Astrocyte of the cerebellum (primary cell): ENCODE measurements at regions not wholly inside any gene's neighbourhood (a gene's known extent, or its start where the extent isn't known, plus 50 kb on each side); places are given as distances from the start of the nearest gene placed in this dataset.

Source experiments
- DNase-seq: peaks from one replicate; pipeline ENCODE4 v3.0.0-alpha.2; 2011; ENCODE audit warnings: low read depth
- H3K4me3 ChIP-seq: 2 replicates; pipeline ENCODE4 v1.5.1; 2011; ENCODE audit warnings: mild to moderate bottlenecking, low read depth, low read length, moderate library complexity
- CTCF ChIP-seq: IDR thresholded peaks from 2 replicates; pipeline ENCODE4 v1.5.1; 2012; ENCODE audit warnings: low read length, low read depth, moderate library complexity, mild to moderate bottlenecking; ENCODE audit errors: missing control alignments
- in situ Hi-C: cut with HindIII; loops from 2 replicates; pipeline ENCODE4 v1.10.0; 2017; ENCODE audit warnings: low sequenced_read_pairs

- no peak for DNase-seq
- TF ChIP-seq CTCF: no peak
- in situ Hi-C loops: no loop called here
- no peak overlapping the region for H3K4me3 ChIP-seq
These were observed 2289.3 kb downstream of the TP53TG3F start for GRCh38 chr16:35748621-35749252.

GRCh38 chr16:35749253-35750141 is 2290.1 kb downstream of the TP53TG3F start:
- H3K4me3 ChIP-seq: no peak overlapping the region
- no peak for DNase-seq
- in situ Hi-C loops: no loop called here
- TF ChIP-seq CTCF: no peak

- TF ChIP-seq CTCF: no peak
- H3K4me3 ChIP-seq: no peak overlapping the region
- in situ Hi-C loops: no loop called here
- no peak for DNase-seq
These were observed 2290.8 kb downstream of the TP53TG3F start for GRCh38 chr16:35750157-35750689.

- in situ Hi-C loops: no loop called here
- no peak for TF ChIP-seq CTCF
- no peak overlapping the region for H3K4me3 ChIP-seq
- no peak for DNase-seq
These were observed 2291.3 kb downstream of the TP53TG3F start for GRCh38 chr16:35750701-35751104.

- TF ChIP-seq CTCF: no peak
- DNase-seq: no peak
- in situ Hi-C loops: no loop called here
- H3K4me3 ChIP-seq: no peak overlapping the region
These were observed 2292.0 kb downstream of the TP53TG3F start for GRCh38 chr16:35751191-35751941.
